Fibroblast of pulmonary artery (primary cell): ENCODE measurements at regions not wholly inside any gene's neighbourhood (a gene's known extent, or its start where the extent isn't known, plus 50 kb on each side); places are given as distances from the start of the nearest gene placed in this dataset.

ENCODE experiments used
- DNase-seq: peaks from one replicate; pipeline ENCODE4 v3.0.0-alpha.2; 2010; ENCODE audit warnings: low read depth
- H3K4me3 ChIP-seq: replicated peaks from 2 replicates; pipeline ENCODE4 v1.5.1; 2011; ENCODE audit warnings: low read depth, mild to moderate bottlenecking, control low read depth, low read length, moderate library complexity
- TF ChIP-seq, protein P1 (sequence below): IDR thresholded peaks from 2 replicates; pipeline ENCODE4 v1.5.1; 2011; ENCODE audit warnings: mild to moderate bottlenecking, control low read depth, low read length, inconsistent platforms; ENCODE audit errors: missing control alignments

DNA sequence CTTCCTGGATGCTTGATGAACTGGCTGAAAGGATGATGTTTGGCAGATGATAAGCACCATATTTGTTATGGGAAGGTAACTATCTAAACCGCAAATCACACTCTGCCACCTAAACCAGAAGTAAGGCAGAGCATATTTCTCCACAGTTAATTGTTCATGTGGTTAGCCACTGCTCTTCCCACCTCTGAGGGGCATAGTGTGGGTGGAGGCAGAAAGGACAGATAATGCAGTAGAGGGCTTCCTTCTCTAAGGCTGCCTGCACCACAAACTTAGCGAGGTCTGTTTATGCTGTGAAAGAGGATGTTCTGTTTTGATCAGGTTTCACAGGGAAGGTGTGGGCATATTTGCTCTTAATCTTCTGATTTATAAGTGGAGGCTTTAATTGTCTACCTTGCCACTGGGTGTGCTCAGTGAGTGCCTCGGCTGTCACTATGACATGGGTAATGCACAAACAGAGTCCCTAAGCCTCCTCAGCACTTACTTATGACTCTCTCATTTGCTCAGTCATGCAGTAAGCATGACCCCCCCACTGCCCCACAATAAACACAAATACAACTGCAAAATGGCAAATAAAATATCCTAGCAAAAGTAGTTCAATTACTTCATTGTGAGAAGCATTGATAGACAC is 401.0 kb downstream of the TMA16 start:
- no peak for DNase-seq
- no peak overlapping the region for H3K4me3 ChIP-seq
- TF ChIP-seq, protein P1, sequence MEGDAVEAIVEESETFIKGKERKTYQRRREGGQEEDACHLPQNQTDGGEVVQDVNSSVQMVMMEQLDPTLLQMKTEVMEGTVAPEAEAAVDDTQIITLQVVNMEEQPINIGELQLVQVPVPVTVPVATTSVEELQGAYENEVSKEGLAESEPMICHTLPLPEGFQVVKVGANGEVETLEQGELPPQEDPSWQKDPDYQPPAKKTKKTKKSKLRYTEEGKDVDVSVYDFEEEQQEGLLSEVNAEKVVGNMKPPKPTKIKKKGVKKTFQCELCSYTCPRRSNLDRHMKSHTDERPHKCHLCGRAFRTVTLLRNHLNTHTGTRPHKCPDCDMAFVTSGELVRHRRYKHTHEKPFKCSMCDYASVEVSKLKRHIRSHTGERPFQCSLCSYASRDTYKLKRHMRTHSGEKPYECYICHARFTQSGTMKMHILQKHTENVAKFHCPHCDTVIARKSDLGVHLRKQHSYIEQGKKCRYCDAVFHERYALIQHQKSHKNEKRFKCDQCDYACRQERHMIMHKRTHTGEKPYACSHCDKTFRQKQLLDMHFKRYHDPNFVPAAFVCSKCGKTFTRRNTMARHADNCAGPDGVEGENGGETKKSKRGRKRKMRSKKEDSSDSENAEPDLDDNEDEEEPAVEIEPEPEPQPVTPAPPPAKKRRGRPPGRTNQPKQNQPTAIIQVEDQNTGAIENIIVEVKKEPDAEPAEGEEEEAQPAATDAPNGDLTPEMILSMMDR, result no peak

DNA sequence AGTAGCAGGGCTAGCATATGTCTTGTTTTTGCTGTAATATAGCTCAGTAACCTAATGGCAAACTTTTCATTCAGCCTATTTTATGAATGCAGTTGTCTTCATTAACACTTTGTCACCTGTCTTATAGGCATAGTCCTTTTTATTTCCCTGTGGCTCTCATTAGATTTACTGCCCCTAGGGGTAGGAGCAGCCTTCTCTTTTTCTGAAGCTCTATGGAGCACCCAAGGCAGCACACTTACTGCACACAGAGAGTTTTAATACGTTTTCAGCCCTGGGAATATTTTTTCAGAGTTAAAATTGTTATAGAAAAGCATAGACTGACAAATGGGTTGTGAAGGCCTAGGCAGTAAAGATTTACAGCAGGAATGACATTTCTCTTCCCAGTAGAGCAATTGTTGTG is 406.8 kb downstream of the TMA16 start:
- H3K4me3 ChIP-seq, result no peak overlapping the region
- no peak for DNase-seq
- TF ChIP-seq, protein P1, result no peak

DNA sequence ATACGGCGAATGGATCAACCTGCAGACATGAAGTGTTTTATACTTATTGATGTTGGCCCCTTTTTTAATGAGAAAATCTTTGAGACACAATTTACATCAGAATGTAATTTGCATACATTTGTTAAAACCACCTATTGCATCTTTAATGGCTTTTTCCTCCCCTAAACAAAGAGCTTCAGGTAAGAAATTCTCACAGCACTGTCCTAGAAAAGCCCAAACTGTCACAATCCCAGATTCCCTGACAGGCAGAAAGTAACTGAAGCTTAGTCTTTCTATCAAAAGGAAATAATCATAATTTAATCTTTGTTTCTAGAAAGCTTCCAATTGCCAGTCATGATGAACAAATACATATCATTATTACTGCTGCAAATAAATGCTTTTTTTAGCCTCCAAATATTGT is 407.9 kb downstream of the TMA16 start:
- no peak overlapping the region for H3K4me3 ChIP-seq
- DNase-seq, result no peak
- TF ChIP-seq, protein P1, result no peak

DNA sequence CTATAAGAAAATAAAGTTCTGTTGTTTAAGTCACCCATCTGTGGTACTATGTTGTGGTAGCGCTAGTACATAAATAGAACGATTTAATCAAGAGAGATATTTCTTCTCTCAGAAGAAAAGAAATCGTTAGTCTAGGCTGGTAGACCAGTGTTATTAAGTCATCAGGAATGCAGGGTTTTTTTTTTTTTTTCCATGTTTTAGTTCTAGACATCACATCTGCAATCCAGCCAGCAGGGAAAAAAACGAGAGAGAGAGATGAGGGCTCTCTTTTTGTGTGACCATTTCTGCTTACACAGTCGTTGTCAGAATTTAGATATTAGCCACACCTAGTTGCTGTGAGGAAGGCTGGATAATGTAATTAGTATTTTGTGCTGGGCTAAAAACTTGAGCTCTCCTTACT is 417.4 kb downstream of the TMA16 start:
- DNase-seq, result no peak
- H3K4me3 ChIP-seq, result no peak overlapping the region
- TF ChIP-seq, protein P1, result no peak

DNA sequence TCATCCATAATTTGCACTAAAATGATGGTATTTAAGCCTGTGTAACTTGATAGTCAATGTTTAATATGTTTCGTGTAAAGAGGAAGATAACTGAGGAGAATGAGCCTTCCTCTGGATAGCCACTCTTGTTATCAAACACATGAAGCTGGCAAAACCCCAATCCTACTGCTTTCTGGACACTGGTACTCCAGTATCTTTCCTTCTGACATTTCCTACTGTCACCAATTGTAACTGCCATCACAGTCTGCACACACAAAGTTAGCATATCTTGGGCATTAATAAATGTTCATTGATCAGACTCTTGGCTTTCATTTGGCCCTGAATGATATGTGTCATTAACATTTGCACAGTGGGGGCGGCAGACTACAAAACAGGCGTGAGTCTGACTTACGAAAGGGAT is 419.1 kb downstream of the TMA16 start:
- no peak for DNase-seq
- no peak overlapping the region for H3K4me3 ChIP-seq
- TF ChIP-seq, protein P1, result no peak

DNA sequence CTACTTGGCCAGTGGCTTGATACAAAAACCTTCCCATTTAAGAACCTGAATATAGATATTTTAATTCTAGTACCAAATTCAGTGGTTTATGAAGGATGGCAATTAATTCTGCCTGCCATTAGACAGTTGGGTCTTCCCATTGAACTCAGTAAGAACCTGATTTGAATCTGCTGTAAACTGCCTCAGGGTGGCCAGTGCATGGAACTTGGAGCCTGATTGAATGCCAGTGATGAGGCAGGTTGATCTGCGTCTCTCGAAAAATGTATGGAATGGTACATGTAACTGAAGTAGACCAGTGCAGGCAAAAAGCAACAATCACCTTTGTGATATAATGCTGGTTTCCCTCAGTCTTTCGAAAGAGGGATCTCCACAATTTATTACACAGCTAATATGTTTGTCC is 421.4 kb downstream of the TMA16 start:
- no peak overlapping the region for H3K4me3 ChIP-seq
- TF ChIP-seq, protein P1, result no peak
- DNase-seq, result no peak

DNA sequence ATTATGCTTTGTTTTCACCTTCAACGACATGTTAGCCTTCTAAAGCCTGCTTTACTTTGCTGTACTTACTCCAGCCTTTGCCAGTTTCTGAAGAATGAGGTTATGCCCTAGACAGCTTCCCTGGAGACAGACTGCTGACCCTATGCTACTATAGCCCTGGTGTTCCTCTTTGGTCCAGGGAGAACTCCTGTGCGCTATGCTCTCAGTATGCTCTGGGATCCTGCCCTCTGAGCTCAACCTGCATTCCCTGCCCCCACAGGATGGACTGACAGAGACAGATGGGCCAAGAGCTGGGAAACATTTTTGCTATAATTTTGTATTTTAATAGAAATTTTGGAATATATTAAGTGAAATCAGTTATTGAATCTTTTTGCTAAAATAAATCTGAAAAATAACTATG is 425.9 kb downstream of the TMA16 start:
- TF ChIP-seq, protein P1, result no peak
- no peak overlapping the region for H3K4me3 ChIP-seq
- no peak for DNase-seq
